KMS-11 (cell line): ENCODE measurements at regions not wholly inside any gene's neighbourhood (a gene's known extent, or its start where the extent isn't known, plus 50 kb on each side); places are given as distances from the start of the nearest gene placed in this dataset.

Experiments
- H2AFZ ChIP-seq: fragments of 200-600 bp; sonication (generic); 2 replicates; pipeline ENCODE4 v1.6.1; 2016; ENCODE audit warnings: antibody characterized with exemption, mixed run types, low read depth
- H3K27ac ChIP-seq: fragments of 200-600 bp; sonication (generic); 2 replicates; pipeline ENCODE4 v1.6.1; 2016; ENCODE audit warnings: mild to moderate bottlenecking, mixed run types
- H3K27me3 ChIP-seq: fragments of 200-600 bp; sonication (generic); 2 replicates; pipeline ENCODE4 v1.6.1; 2017; ENCODE audit warnings: mild to moderate bottlenecking, low read depth, mixed run types, moderate library complexity; ENCODE audit not compliant: insufficient read depth
- H3K36me3 ChIP-seq: fragments of 200-600 bp; sonication (generic); 2 replicates; pipeline ENCODE4 v1.6.1; 2017; ENCODE audit warnings: mild to moderate bottlenecking, mixed run types; ENCODE audit not compliant: insufficient read depth
- H3K4me1 ChIP-seq: fragments of 200-600 bp; sonication (generic); 2 replicates; pipeline ENCODE4 v1.6.1; 2016; ENCODE audit warnings: mild to moderate bottlenecking, low read depth, mixed run types; ENCODE audit not compliant: poor library complexity, severe bottlenecking
- H3K4me2 ChIP-seq: fragments of 200-600 bp; sonication (generic); 2 replicates; pipeline ENCODE4 v1.7.0; 2016; ENCODE audit warnings: mild to moderate bottlenecking, mixed run types
- H3K4me3 ChIP-seq: fragments of 200-600 bp; sonication (generic); IDR thresholded peaks from 2 replicates; pipeline ENCODE4 v1.6.1; 2017; ENCODE audit warnings: low read depth, low read length, mixed read lengths; ENCODE audit not compliant: insufficient read depth
- H3K79me2 ChIP-seq: fragments of 200-600 bp; sonication (generic); 2 replicates; pipeline ENCODE4 v1.6.1; 2016; ENCODE audit warnings: low read depth, mixed run types; ENCODE audit not compliant: insufficient read depth
- H3K9ac ChIP-seq: fragments of 200-600 bp; sonication (generic); 2 replicates; pipeline ENCODE4 v1.6.1; 2016; ENCODE audit warnings: mild to moderate bottlenecking, mixed run types
- H4K20me1 ChIP-seq: fragments of 200-600 bp; sonication (generic); 2 replicates; pipeline ENCODE4 v1.6.1; 2016; ENCODE audit warnings: mild to moderate bottlenecking, mixed run types; ENCODE audit not compliant: insufficient read depth
- TF ChIP-seq, protein P1 (sequence below): fragments of 200-600 bp; sonication (generic); conservative IDR thresholded peaks from 2 replicates; pipeline ENCODE4 v1.6.1; 2017; ENCODE audit warnings: low read depth, mild to moderate bottlenecking, antibody characterized with exemption, low read length, moderate library complexity, mixed read lengths

DNA sequence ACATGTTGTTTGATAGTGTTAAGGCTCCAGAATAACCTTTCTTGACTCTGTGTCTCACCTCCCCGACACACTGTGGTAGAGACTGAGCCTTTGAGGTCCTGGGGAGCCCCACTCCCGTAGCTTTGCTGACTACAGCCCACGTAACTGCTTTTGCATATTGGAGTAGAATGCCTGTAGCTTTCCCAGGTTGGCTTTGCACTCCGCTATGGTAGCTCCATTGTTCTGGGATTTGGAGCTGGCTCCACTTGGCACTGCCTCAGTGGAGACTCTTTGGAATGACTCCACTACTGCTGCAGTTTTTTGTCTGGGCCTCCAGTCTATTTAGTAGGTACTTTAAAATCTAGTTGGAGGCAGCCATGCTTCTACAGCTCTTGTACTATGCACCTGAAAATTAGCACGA lies 56.2 kb upstream of the ANXA1 start:
- Histone ChIP-seq H4K20me1 (no peaks in the 10 kb centered on the region), H3K79me2 (no peaks in the 10 kb centered on the region), H3K27me3 (no peaks in the 10 kb centered on the region), H3K36me3 (no peaks in the 10 kb centered on the region), H3K4me2 (no peak overlapping the region), H3K4me1 (peaks cover 14% of the 10 kb centered on the region), H2AFZ (no peak overlapping the region), H3K9ac (no peak overlapping the region), H3K27ac (no peak overlapping the region), H3K4me3 (no peak overlapping the region)
- TF ChIP-seq, protein P1, sequence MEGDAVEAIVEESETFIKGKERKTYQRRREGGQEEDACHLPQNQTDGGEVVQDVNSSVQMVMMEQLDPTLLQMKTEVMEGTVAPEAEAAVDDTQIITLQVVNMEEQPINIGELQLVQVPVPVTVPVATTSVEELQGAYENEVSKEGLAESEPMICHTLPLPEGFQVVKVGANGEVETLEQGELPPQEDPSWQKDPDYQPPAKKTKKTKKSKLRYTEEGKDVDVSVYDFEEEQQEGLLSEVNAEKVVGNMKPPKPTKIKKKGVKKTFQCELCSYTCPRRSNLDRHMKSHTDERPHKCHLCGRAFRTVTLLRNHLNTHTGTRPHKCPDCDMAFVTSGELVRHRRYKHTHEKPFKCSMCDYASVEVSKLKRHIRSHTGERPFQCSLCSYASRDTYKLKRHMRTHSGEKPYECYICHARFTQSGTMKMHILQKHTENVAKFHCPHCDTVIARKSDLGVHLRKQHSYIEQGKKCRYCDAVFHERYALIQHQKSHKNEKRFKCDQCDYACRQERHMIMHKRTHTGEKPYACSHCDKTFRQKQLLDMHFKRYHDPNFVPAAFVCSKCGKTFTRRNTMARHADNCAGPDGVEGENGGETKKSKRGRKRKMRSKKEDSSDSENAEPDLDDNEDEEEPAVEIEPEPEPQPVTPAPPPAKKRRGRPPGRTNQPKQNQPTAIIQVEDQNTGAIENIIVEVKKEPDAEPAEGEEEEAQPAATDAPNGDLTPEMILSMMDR, result no peak

DNA sequence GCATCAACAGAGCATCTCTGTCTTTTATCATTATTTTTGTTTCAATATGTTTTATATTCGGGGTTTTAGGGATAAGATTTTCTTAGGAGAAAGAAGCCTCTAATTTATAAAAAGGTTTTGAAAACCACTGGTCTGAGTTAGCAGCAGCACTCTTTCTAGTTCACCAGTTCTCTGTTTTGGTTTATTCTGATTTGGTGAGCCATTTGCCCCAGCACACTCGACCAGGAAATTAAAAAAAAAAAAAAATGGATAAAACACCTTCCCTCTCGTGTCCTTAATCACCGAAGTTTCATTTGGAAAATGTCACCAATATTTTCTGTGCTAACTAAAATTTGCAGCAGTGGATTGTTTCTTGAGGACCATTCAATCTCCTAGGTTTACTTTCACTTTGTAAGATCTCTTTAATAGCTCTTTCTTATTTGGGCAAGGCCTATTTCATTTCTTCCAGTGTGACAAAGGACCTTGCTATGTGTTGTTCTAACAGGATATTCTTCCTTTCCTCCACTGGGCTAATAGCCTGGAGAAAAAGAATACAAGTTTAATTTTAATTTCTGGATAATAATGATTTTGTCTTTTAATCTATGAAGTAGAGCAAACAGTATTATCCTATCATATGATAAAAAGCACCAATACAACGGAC lies 57.8 kb upstream of the ANXA1 start:
- Histone ChIP-seq H2AFZ (peak overlapping the region; percentile 68), H3K9ac (peak overlapping the region; percentile 48; the same call in 1 of the 2 replicates), H3K4me2 (peak overlapping the region; percentile 76), H3K4me1 (peaks cover 14% of the 10 kb centered on the region), H4K20me1 (no peaks in the 10 kb centered on the region), H3K79me2 (no peaks in the 10 kb centered on the region), H3K27ac (peak overlapping the region; percentile 12; the same call in 1 of the 2 replicates), H3K36me3 (no peaks in the 10 kb centered on the region), H3K4me3 (no peak overlapping the region), H3K27me3 (no peaks in the 10 kb centered on the region)
- TF ChIP-seq, protein P1, result no peak

DNA sequence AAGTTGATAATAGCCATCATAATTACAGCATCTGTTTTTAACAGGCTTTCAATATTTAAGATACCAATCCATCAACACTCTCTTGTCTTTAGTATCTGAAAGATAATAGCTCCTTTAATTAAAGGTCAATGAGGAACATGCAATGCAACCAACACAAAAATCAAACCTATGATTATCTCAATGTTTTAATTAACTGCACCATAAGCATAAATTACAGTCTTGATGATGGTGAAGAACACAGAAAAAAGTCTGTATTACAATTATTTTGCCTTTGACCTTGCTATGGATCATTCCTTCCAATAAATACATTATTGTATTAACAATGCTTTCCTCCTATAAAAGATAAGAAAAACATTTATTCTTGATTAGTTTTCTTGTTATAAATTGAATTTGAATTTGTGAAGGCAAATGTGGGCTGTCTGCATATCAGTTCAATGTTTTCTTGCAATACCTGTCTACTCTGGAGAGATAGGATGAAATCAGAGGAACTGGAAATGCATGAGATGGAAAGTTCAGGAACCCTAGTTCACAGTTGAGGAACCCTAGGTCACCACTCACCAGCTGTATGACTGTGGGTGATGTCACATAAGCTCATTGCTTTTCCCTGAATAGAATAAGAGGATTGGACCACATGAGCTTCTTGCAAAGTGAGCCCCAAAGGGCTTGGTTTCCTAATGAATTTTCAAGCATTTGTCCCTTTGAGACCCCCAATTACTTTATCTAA lies 58.5 kb upstream of the ANXA1 start:
- no peaks in the 10 kb centered on the region for H3K27me3 ChIP-seq
- H3K4me1 ChIP-seq, result peaks cover 14% of the 10 kb centered on the region
- H3K4me2 ChIP-seq, result peak overlapping the region; percentile 76
- no peaks in the 10 kb centered on the region for H3K36me3 ChIP-seq
- no peaks in the 10 kb centered on the region for H4K20me1 ChIP-seq
- peak overlapping the region; percentile 12; the same call in 1 of the 2 replicates for H3K27ac ChIP-seq
- H3K79me2 ChIP-seq, result no peaks in the 10 kb centered on the region
- no peak overlapping the region for H3K4me3 ChIP-seq
- TF ChIP-seq, protein P1, result no peak
- peak overlapping the region; percentile 48; the same call in 1 of the 2 replicates for H3K9ac ChIP-seq
- peak overlapping the region; percentile 68 for H2AFZ ChIP-seq

DNA sequence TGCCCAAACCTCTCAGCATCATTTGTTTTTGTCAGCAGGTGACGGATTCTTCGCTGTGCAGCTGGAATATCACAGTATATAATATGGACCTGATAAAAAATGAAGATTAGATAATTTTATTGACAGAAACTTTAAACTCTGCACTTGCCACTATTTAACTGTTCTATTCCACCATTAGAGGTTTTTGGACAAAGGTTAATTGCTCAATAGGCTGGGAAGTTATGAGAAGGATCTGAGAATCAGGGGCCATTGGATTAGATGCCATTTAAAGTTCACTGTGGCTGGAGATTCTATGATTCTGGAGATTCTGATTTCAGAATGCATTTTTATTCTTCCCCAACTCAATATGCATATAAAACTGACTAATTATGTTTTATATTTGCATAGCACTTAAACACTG lies 59.8 kb upstream of the ANXA1 start:
- Histone ChIP-seq H3K9ac (no peak overlapping the region), H3K79me2 (no peaks in the 10 kb centered on the region), H3K27ac (no peak overlapping the region), H2AFZ (no peak overlapping the region), H3K27me3 (no peaks in the 10 kb centered on the region), H4K20me1 (no peaks in the 10 kb centered on the region), H3K4me2 (no peak overlapping the region), H3K4me3 (no peak overlapping the region), H3K4me1 (peaks cover 14% of the 10 kb centered on the region), H3K36me3 (no peaks in the 10 kb centered on the region)
- TF ChIP-seq, protein P1, result no peak
